RPMI7951 (cell line): ENCODE measurements at regions not wholly inside any gene's neighbourhood (a gene's known extent, or its start where the extent isn't known, plus 50 kb on each side); places are given as distances from the start of the nearest gene placed in this dataset.
A peak's percentile ranks its signal among the peaks of the same experiment; 100 is the strongest.
"Not testable (repeated sequence)": the region's sequence is repeated elsewhere in the genome, so short reads cannot be mapped to it uniquely, and the experiment has no call there.

Source experiments
- DNase-seq: peaks from one replicate; pipeline ENCODE4 v3.0.0-alpha.2; 2012; ENCODE audit warnings: low read depth

DNA sequence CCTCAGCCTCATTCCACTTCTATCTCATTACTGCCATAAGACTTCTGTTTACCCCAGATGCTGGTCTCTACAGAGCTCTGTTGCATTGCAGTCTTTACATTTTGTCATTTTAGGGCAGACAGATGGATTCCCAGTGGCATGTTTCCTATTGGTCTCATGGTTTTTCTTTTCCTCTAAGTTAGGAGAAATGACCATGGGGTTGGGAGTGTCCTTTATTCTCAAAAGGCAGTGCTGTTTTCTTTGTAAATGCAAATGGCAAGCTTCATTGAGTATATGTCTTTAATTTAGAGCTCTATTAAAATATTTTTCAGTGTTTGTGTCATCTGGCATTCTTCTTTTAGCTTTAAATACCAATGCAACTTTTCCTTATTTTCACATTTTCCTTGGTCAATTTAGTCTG is 57.0 kb downstream of the MSTN start:
- DNase-seq, result no peak

- no peak for DNase-seq
These were observed 62.9 kb downstream of the MSTN start for GRCh38 chr2:189999661-190000060.

GRCh38 chr2:189998665-189999064 is 63.9 kb downstream of the MSTN start:
- not testable (repeated sequence) for DNase-seq

DNA sequence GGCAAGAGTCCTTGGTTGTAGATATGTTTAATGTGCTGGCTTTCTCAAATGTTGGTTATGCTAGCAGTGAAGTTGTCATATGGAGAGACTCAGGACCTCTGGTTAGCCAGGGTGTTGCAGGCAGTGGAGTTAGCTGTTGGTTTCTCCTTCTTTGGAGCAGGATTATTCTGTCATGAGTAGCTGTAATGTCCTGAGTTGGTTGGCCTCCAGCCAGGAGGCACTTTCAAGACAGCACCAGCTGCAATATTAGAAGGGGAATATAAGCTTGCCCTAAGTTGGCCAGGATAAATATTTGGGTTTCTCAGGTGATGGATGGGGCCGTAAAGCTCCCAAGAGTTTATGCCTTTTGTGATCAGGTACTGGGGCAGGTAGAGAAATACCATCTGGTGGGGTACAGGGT is 65.5 kb downstream of the MSTN start:
- DNase-seq, result no peak

DNA sequence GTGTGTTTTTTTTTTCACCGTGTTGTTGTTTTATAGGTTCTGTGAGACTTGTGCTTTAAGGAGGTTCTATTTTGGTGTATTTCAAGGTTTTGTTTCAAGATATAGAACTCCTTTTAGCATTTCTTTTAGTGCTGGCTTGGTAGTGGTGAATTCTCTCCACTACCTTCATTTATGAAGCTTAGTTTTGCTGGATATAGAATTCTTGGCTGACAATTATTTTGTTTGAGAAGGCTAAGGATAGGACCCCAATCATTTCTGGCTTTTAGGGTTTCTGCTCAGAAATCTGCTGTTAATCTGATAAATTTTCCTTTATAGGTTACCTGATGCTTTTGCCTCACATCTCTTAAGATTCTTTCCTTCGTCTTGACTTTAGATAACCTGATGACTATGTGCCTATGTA is 66.8 kb downstream of the MSTN start:
- no peak for DNase-seq

GRCh38 chr2:189982780-189983394 is 79.6 kb downstream of the MSTN start:
- peak; percentile 3 for DNase-seq

DNA sequence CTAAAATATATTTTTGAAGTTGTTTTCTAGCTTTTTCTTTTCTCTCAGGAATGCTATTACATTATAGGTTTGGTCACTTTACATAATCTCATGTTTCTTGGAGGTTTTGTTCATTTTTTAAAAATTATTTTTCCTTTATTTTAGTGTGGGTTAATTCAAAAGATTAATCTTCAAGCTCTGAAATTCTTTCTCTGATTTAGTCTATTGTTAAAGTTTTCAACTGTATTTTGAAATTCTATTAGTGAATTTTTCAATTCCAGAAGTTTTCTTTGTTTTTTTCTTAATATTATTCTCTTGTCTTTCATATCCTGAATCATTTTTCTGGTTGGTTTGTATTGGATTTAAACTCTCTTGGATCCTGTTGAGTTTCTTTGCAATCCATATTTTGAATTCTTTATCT is 80.4 kb downstream of the MSTN start:
- DNase-seq, result no peak

- DNase-seq, result not testable (repeated sequence)
These were observed 86.0 kb downstream of the MSTN start for GRCh38 chr2:189976488-189976887.

GRCh38 chr2:189960346-189960745 is 102.2 kb downstream of the MSTN start:
- DNase-seq, result no peak

- no peak for DNase-seq
These were observed 103.1 kb downstream of the MSTN start for GRCh38 chr2:189959450-189959849.

DNA sequence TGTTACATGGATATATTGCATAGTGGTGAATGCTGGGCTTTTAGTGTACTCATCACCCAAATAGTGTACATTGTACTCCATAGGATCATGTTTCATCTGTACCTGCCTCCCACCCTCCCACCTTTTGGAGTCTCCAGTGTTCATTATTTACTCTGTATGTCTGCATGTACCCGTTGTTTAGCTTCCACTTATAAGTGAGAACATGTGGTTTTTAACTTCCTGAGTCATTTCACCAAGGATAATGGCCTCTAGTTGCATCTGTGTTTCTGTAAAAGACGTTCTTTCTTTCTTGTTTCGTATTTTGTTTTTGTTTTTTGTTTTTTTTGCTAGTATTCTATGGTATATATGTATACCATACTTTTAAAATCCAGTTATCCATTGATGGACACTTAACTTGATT is 107.5 kb downstream of the MSTN start:
- DNase-seq, result no peak

GRCh38 chr2:189952536-189953109 is 109.9 kb downstream of the MSTN start:
- no peak for DNase-seq

GRCh38 chr2:189951791-189952535 is 110.6 kb downstream of the MSTN start:
- DNase-seq, result no peak

GRCh38 chr2:189943009-189943408 is 119.5 kb downstream of the MSTN start:
- DNase-seq, result no peak

DNA sequence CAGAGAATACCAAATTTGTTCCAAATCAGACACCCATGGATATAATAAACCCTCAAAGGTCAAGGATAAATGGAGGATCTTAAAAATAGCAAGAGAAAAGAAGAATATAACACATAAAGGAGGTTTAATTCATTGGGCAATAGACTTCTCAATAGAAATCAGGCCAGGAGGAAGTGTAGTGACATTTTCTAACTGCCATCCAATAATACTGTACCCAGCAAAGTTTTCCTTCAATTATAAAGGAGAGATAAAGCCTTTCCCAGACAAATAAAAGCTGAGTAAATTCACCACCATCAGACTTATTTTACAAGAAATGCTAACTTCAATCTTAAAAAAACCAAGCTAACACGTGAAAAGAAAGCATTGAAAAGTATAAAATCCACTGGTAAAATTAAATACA is 121.6 kb downstream of the MSTN start:
- DNase-seq, result no peak

DNA sequence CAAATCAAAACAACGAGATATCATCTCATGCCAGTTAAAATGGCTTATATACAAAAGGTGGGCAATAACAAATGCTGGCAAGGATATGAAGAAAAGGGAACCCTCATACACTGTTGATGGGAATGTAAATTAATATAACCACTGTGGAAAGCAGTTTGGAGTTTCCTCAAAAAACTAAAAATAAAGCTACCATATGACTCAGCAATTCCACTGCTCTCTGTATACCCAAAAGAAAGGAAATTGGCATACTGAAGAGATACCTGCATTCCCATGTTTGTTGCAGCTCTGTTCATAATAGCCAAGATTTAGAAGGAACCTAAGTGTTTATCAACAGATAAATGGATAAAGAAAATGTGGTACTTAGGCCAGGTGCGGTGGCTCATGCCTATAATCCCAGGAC is 124.8 kb downstream of the MSTN start:
- no peak for DNase-seq

GRCh38 chr2:189933911-189934399 is 128.6 kb downstream of the MSTN start:
- DNase-seq, result peak; percentile 54

DNA sequence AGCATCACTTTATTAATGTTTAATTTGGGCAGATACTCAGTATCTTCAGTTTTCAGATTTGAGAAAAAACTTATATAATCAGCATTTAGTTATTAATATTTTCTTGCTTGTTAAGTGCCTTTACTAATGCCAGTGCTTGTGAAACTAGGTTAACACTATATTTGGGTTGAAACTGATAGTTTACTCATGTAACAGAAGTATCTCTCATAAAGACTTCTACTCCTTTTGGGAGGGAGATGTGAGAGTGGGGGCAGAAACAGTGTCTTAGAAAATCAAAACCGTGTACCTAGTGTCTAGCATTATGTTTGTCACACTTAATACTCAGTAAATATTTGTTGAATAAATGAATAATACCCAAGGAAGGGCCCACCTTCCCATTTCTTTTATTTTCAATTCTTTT is 129.5 kb downstream of the MSTN start:
- DNase-seq, result no peak

GRCh38 chr2:189927823-189928222 is 134.7 kb downstream of the MSTN start:
- no peak for DNase-seq
